Stomach (tissue), 8 donors: ENCODE measurements at regions not wholly inside any gene's neighbourhood (a gene's known extent, or its start where the extent isn't known, plus 50 kb on each side); places are given as distances from the start of the nearest gene placed in this dataset.

Experiments used
- DNase-seq, 2 donors: peaks; one replicate each; pipeline versions ENCODE4 v3.0.0 to v3.0.0-alpha.2; 2013 to 2019
- H3K27ac ChIP-seq, 5 donors: fragments of 200-600 bp in 4 of 5; sonication (generic) in 4 of 5; one replicate each; pipeline ENCODE4 v1.5.1; 2013 to 2019; ENCODE audit warnings: mild to moderate bottlenecking in 1 of 5, moderate library complexity in 1 of 5
- H3K27me3 ChIP-seq, 3 donors: fragments of 200-600 bp; sonication (generic); one replicate each; pipeline ENCODE4 v1.5.1; 2017 to 2019; ENCODE audit warnings: mixed run types in 1 of 3
- H3K36me3 ChIP-seq, 4 donors: fragments of 200-600 bp; sonication (generic); 1 replicate in 3 of 4; 2 replicates in 1 of 4; pipeline ENCODE4 v1.5.1; 2016 to 2019
- H3K4me1 ChIP-seq, 4 donors: fragments of 200-600 bp; sonication (generic); one replicate each; pipeline ENCODE4 v1.5.1; 2016 to 2019
- H3K4me3 ChIP-seq, 4 donors: fragments of 200-600 bp; sonication (generic) in 3 of 4; one replicate each; pipeline ENCODE4 v1.5.1; 2016 to 2019; ENCODE audit warnings: mild to moderate bottlenecking in 1 of 4
- H3K9me3 ChIP-seq, 4 donors: fragments of 200-600 bp; sonication (generic); one replicate each; pipeline ENCODE4 v1.5.1; 2016 to 2019
- CTCF ChIP-seq, 7 experiments: fragments of 450-650 bp in 4 of 7; fragments of 200-600 bp in 3 of 7; sonication (generic) in 3 of 7; IDR thresholded peaks; one replicate each; pipeline ENCODE4 v1.5.1; 2016 to 2019; ENCODE audit warnings: antibody characterized with exemption in 7 of 7, control low read depth in 2 of 7, mild to moderate bottlenecking in 1 of 7
- EP300 ChIP-seq: sonication (generic); formaldehyde crosslinking; IDR thresholded peaks from one replicate; pipeline ENCODE4 v1.6.1; 2017; ENCODE audit warnings: antibody characterized with exemption
- POLR2A ChIP-seq, 4 donors: fragments of 450-650 bp; IDR thresholded peaks; one replicate each; pipeline ENCODE4 v1.6.1; 2016; ENCODE audit warnings: antibody characterized with exemption in 4 of 4, control low read depth in 2 of 4, mild to moderate bottlenecking in 1 of 4, moderate library complexity in 1 of 4
- POLR2AphosphoS5 ChIP-seq, 3 donors: sonication (generic); formaldehyde crosslinking; IDR thresholded peaks; one replicate each; pipeline ENCODE4 v1.6.1; 2016; ENCODE audit warnings: antibody characterized with exemption in 3 of 3
- WGBS, 5 donors: extraction: QIAGEN DNeasy Blood & Tissue Kit in 3 of 5; methylation state at CpG; one replicate each; pipeline versions ENCODE4 v1.1.5 to v1.1.7; 2013 to 2018; 5-methylcytosine and 5-hydroxymethylcytosine counted together
- intact Hi-C: fragments of 100-400 bp; cut with DNase I; formaldehyde crosslinking; loops from one replicate; pipeline ENCODE4 v1.15.1; 2023; ENCODE audit warnings: low total_unique reads
- donor health status: healthy with polysubstance abuse.
- donor health status: Bipolar disorder and iron deficiency.
- donor health status: healthy.

- DNase-seq, result no peak
- Histone ChIP-seq H3K27me3 (no peaks in the 10 kb centered on the region), H3K4me3 (no peak overlapping the region), H3K4me1 (no peaks in the 10 kb centered on the region), H3K36me3 (no peaks in the 10 kb centered on the region), H3K9me3 (peaks cover 0 to 28% (median 16%) of the 10 kb centered on the region in 4 donors), H3K27ac (no peak overlapping the region)
- no peak for TF ChIP-seq CTCF (IDR thresholded peaks at IDR 0.05)
- no peak for TF ChIP-seq EP300
- no peak for TF ChIP-seq POLR2A (IDR thresholded peaks at IDR 0.05)
- TF ChIP-seq POLR2AphosphoS5 (IDR thresholded peaks at IDR 0.05), result no peak
- intact Hi-C loops, result no loop called here
- WGBS, 5 donors, result 73 to 80% (median 77%) methylated on average over 1 of the region's 1 CpG
Measured at GRCh38 chr5:34544403-34544802, 111.7 kb upstream of the RAI14 start.

DNA sequence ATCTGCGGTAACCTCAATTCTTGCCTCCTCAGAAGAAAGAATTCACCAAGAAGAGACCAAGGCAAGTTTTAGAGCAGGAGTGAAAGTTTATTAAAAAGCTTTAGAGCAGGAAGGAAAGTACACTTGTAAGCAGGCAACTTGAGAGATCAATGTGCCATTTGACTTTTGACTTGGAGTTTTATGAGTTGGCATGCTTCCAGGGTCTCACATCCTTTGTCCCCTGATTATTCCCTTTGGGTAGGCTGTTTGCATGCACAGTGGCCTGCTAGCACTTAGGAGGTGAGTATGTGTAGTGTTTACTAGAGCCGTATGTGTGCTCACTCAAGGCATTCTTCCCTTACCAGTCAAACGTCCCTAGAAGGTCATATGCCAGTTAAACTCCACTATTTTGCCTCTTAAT, 111.0 kb upstream of the RAI14 start:
- Histone ChIP-seq H3K27ac (no peak overlapping the region), H3K4me3 (no peak overlapping the region), H3K9me3 (peaks cover 0 to 28% (median 16%) of the 10 kb centered on the region in 4 donors), H3K27me3 (no peaks in the 10 kb centered on the region), H3K4me1 (peaks cover 0 to 2% (median 0%) of the 10 kb centered on the region in 4 donors), H3K36me3 (no peaks in the 10 kb centered on the region)
- 64 to 77% (median 73%) methylated on average over 3 of the region's 3 CpGs for WGBS, 5 donors
- TF ChIP-seq EP300 (no peak), POLR2AphosphoS5 (IDR thresholded peaks at IDR 0.05) (no peak), CTCF (IDR thresholded peaks at IDR 0.05) (no peak), POLR2A (IDR thresholded peaks at IDR 0.05) (no peak)
- intact Hi-C loops, result no loop called here
- DNase-seq, result no peak

DNA sequence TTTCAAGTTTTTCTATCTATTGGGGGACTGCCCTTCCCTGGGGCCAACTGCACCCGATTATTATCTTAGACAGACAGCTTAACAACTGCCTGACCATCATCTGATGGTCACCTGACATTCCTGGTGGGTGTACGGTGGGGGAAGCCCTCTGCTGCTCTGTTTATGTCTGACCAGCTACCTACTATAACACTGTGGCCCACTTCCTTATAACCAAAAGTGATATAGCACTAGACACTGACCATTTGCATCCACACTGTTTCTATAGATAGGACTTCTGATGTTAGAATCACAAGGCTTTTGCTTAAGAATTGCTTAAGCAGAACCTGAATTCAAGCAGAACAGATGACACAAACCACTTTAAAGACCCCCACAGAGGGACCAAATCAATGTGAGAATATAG, 110.5 kb upstream of the RAI14 start:
- peaks cover 0 to 6% (median 0%) of the 10 kb centered on the region in 4 donors for H3K4me1 ChIP-seq
- intact Hi-C loops, result no loop called here
- 67 to 83% (median 78%) methylated on average over 2 of the region's 2 CpGs for WGBS, 5 donors

GRCh38 chr5:34547300-34548085, 108.6 kb upstream of the RAI14 start:
- WGBS, 5 donors, result 92 to 100% (median 98%) methylated on average over 2 of the region's 2 CpGs
- no peaks in the 10 kb centered on the region for H3K27me3 ChIP-seq
- DNase-seq, result no peak
- H3K27ac ChIP-seq, result no peak overlapping the region
- H3K4me3 ChIP-seq, result no peak overlapping the region
- H3K4me1 ChIP-seq, result peaks cover 8 to 25% (median 11%) of the 10 kb centered on the region in 4 donors
- intact Hi-C loops, result no loop called here
- no peak for TF ChIP-seq POLR2AphosphoS5 (IDR thresholded peaks at IDR 0.05)
- no peak for TF ChIP-seq POLR2A (IDR thresholded peaks at IDR 0.05)
- no peak for TF ChIP-seq CTCF (IDR thresholded peaks at IDR 0.05)
- TF ChIP-seq EP300, result no peak
- no peaks in the 10 kb centered on the region for H3K36me3 ChIP-seq
- H3K9me3 ChIP-seq, result peaks cover 0 to 28% (median 16%) of the 10 kb centered on the region in 4 donors

More for the DNA sequence above, 110.5 kb upstream of the RAI14 start:
- Histone ChIP-seq H3K4me3 (no peak overlapping the region), H3K36me3 (no peaks in the 10 kb centered on the region), H3K27ac (no peak overlapping the region), H3K27me3 (no peaks in the 10 kb centered on the region), H3K9me3 (peaks cover 0 to 28% (median 16%) of the 10 kb centered on the region in 4 donors)
- TF ChIP-seq POLR2A (IDR thresholded peaks at IDR 0.05), result no peak
- TF ChIP-seq POLR2AphosphoS5 (IDR thresholded peaks at IDR 0.05), result no peak
- TF ChIP-seq CTCF (IDR thresholded peaks at IDR 0.05), result no peak
- no peak for TF ChIP-seq EP300
- no peak for DNase-seq
